Spleen (tissue), 11 donors: ENCODE measurements at regions not wholly inside any gene's neighbourhood (a gene's known extent, or its start where the extent isn't known, plus 50 kb on each side); places are given as distances from the start of the nearest gene placed in this dataset.

Experiments
- DNase-seq: peaks from one replicate; pipeline ENCODE4 v3.0.0-alpha.2; 2020
- H3K27ac ChIP-seq, 8 donors: fragments of 200-600 bp; sonication (generic) in 7 of 8; 1 replicate in 4 of 8; 2 replicates in 4 of 8; pipeline versions ENCODE4 v1.5.0 to v1.8.0; 2016 to 2021; ENCODE audit warnings: inconsistent platforms in 4 of 8, mild to moderate bottlenecking in 4 of 8, moderate library complexity in 1 of 8
- H3K27me3 ChIP-seq, 7 donors: fragments of 200-600 bp; sonication (generic) in 6 of 7; replicated peaks in 1 of 7; 1 replicate in 4 of 7; 2 replicates in 3 of 7; pipeline versions ENCODE4 v1.5.0 to v1.8.0; 2016 to 2021; ENCODE audit warnings: inconsistent platforms in 3 of 7, mild to moderate bottlenecking in 1 of 7
- H3K36me3 ChIP-seq, 6 donors: fragments of 200-600 bp; sonication (generic) in 5 of 6; 1 replicate in 4 of 6; 2 replicates in 2 of 6; pipeline versions ENCODE4 v1.5.0 to v1.8.0; 2016 to 2021; ENCODE audit warnings: inconsistent platforms in 2 of 6
- H3K4me1 ChIP-seq, 6 donors: fragments of 200-600 bp; sonication (generic) in 5 of 6; 1 replicate in 3 of 6; 2 replicates in 3 of 6; pipeline versions ENCODE4 v1.5.0 to v1.8.0; 2016 to 2021; ENCODE audit warnings: inconsistent platforms in 3 of 6
- H3K4me3 ChIP-seq, 8 donors: fragments of 200-600 bp; sonication (generic) in 7 of 8; 1 replicate in 4 of 8; 2 replicates in 4 of 8; pipeline versions ENCODE4 v1.5.0 to v1.8.0; 2016 to 2021; ENCODE audit warnings: inconsistent platforms in 4 of 8, mild to moderate bottlenecking in 4 of 8, moderate library complexity in 2 of 8
- H3K9me3 ChIP-seq, 8 donors: fragments of 200-600 bp; sonication (generic) in 7 of 8; 1 replicate in 4 of 8; 2 replicates in 4 of 8; pipeline versions ENCODE4 v1.5.0 to v1.8.0; 2016 to 2021; ENCODE audit warnings: inconsistent platforms in 4 of 8
- CTCF ChIP-seq, 11 experiments: fragments of 200-600 bp in 7 of 11; fragments of 450-650 bp in 4 of 11; sonication (generic) in 4 of 11; IDR thresholded peaks in 8 of 11; conservative IDR thresholded peaks in 3 of 11; 1 replicate in 7 of 11; 2 replicates in 4 of 11; pipeline versions ENCODE4 v1.4.0 to v1.8.0; 2016 to 2021; ENCODE audit warnings: antibody characterized with exemption in 11 of 11, inconsistent platforms in 4 of 11, mild to moderate bottlenecking in 1 of 11
- POLR2A ChIP-seq, 3 donors: fragments of 450-650 bp; IDR thresholded peaks; one replicate each; pipeline ENCODE4 v1.5.1; 2017; ENCODE audit warnings: antibody characterized with exemption in 3 of 3, mild to moderate bottlenecking in 1 of 3
- POLR2AphosphoS5 ChIP-seq, 3 donors: sonication (generic); formaldehyde crosslinking; IDR thresholded peaks; one replicate each; pipeline ENCODE4 v1.5.1; 2017; ENCODE audit warnings: antibody characterized with exemption in 3 of 3
- WGBS, 5 donors: extraction: QIAGEN DNeasy Blood & Tissue Kit in 3 of 5; methylation state at CpG; one replicate each; pipeline versions ENCODE4 v1.1.5 to v1.1.7; 2013 to 2018; 5-methylcytosine and 5-hydroxymethylcytosine counted together
- intact Hi-C: fragments of 100-400 bp; cut with DNase I; formaldehyde crosslinking; loops from one replicate; pipeline ENCODE4 v1.15.0; 2023; ENCODE audit warnings: low total_unique reads
- donor health status: healthy with polysubstance abuse.
- donor health status: DM: no; HTN: no; CAD: no; lungs with moderate emphysema.
- donor health status: DM: no; HTN: no; CAD: no.
- donor health status: Bipolar disorder and iron deficiency.
- donor health status: healthy.
- donor health status: DM: no; HTN: no; CAD: no.
- donor health status: DM: yes; HTN: yes; CAD: no.

DNA sequence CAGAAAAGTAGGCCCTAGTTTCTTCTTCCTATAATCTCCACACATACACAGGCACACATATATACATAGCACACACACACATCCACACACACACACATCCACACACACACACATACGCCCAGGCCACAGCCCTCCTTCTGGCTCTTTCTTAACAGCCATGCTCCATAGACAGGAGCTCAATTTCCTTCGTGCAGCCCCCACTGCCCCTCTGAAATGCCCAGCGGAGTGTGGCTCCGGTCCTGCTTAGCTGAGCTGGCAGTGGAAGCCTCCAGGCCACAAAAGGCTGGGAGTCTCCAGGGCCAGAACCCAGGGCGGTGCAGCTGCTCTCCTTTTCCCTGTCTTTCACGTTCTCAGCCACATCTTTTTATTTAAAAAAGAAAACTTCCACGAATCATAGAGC is 282.9 kb upstream of the IGFBP3 start:
- H3K4me1 ChIP-seq: no peaks in the 10 kb centered on the region
- no peaks in the 10 kb centered on the region for H3K27me3 ChIP-seq
- no peak for DNase-seq
- intact Hi-C loops: no loop called here
- H3K4me3 ChIP-seq: no peak overlapping the region
- no peaks in the 10 kb centered on the region for H3K36me3 ChIP-seq
- 82 to 91% (median 84%) methylated on average over 7 of the region's 7 CpGs for WGBS, 5 donors
- TF ChIP-seq CTCF (IDR thresholded peaks at IDR 0.05 in 8 of 11, conservative IDR thresholded peaks at IDR 0.05 in 3 of 11): no peak
- TF ChIP-seq POLR2AphosphoS5 (IDR thresholded peaks at IDR 0.05): no peak
- no peak for TF ChIP-seq POLR2A (IDR thresholded peaks at IDR 0.05)
- H3K27ac ChIP-seq: no peak overlapping the region
- no peaks in the 10 kb centered on the region for H3K9me3 ChIP-seq

- Histone ChIP-seq H3K27ac (no peak overlapping the region), H3K36me3 (no peaks in the 10 kb centered on the region), H3K4me3 (no peak overlapping the region), H3K4me1 (no peaks in the 10 kb centered on the region), H3K27me3 (no peaks in the 10 kb centered on the region), H3K9me3 (no peaks in the 10 kb centered on the region)
- intact Hi-C loops: no loop called here
- TF ChIP-seq POLR2A (IDR thresholded peaks at IDR 0.05) (no peak), POLR2AphosphoS5 (IDR thresholded peaks at IDR 0.05) (no peak), CTCF (IDR thresholded peaks at IDR 0.05 in 8 of 11, conservative IDR thresholded peaks at IDR 0.05 in 3 of 11) (no peak)
- DNase-seq: no peak
- 78 to 89% (median 85%) methylated on average over 2 of the region's 2 CpGs for WGBS, 5 donors
These were observed 281.3 kb upstream of the IGFBP3 start for GRCh38 chr7:46202379-46202778.

- DNase-seq: no peak
- 89 to 92% (median 89%) methylated on average over 4 of the region's 4 CpGs for WGBS, 5 donors
- TF ChIP-seq POLR2A (IDR thresholded peaks at IDR 0.05) (no peak), POLR2AphosphoS5 (IDR thresholded peaks at IDR 0.05) (no peak), CTCF (IDR thresholded peaks at IDR 0.05 in 8 of 11, conservative IDR thresholded peaks at IDR 0.05 in 3 of 11) (no peak)
These were observed 280.9 kb upstream of the IGFBP3 start for GRCh38 chr7:46201961-46202360.

GRCh38 chr7:46198701-46199100 is 277.6 kb upstream of the IGFBP3 start:
- 74 to 92% (median 88%) methylated on average over 1 of the region's 1 CpG for WGBS, 5 donors
- no peak overlapping the region for H3K4me3 ChIP-seq
- no peaks in the 10 kb centered on the region for H3K4me1 ChIP-seq
- intact Hi-C loops: no loop called here
- no peaks in the 10 kb centered on the region for H3K9me3 ChIP-seq
- no peaks in the 10 kb centered on the region for H3K27me3 ChIP-seq
- H3K27ac ChIP-seq: no peak overlapping the region
- DNase-seq: no peak
- TF ChIP-seq CTCF (IDR thresholded peaks at IDR 0.05 in 8 of 11, conservative IDR thresholded peaks at IDR 0.05 in 3 of 11) (no peak), POLR2AphosphoS5 (IDR thresholded peaks at IDR 0.05) (no peak), POLR2A (IDR thresholded peaks at IDR 0.05) (no peak)
- H3K36me3 ChIP-seq: no peaks in the 10 kb centered on the region

More at GRCh38 chr7:46201961-46202360, 280.9 kb upstream of the IGFBP3 start:
- Histone ChIP-seq H3K4me3 (no peak overlapping the region), H3K27ac (no peak overlapping the region), H3K9me3 (no peaks in the 10 kb centered on the region), H3K27me3 (no peaks in the 10 kb centered on the region), H3K36me3 (no peaks in the 10 kb centered on the region), H3K4me1 (no peaks in the 10 kb centered on the region)
- intact Hi-C loops: no loop called here
